ENCODE measurements at regions not wholly inside any gene's neighbourhood (a gene's known extent, or its start where the extent isn't known, plus 50 kb on each side); places are given as distances from the start of the nearest gene placed in this dataset.

DNA sequence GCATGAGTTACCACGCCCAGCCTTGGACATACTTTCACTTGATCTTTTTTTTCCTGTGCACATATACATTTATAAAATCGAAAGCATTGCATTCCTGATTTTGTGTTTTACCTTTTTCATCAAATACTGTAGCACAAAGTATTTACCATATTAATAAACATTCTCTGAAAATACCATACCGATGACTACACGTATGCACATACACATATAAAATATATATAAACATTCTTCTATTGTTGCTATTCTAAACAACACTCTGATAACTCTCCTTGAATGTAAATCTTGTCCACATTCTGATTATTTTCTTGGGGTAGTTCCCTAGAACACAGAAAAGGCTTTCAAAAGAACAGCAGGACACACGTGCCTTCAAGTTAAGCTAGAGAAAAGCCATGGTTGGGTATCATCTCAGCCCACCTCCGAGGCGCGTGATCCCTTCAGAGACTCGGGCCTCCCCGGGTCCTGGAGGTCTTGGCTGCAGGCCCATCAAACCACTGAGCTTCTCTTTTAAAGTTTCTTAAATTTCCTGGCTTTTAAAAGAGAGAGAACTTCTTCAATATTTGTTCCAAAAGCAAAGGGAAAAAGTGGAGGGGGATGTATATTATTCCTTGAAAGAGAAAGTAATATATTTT is 198.1 kb downstream of the MYLK4 start:
- H2AFZ ChIP-seq (ENCODE audit: low read length) = no peak overlapping the region
- H3K79me2 ChIP-seq (ENCODE audit: insufficient read depth, low read length) = no peaks in the 10 kb centered on the region
- FAIRE-seq (no peak), DNase-seq (ENCODE audit: low spot score) (no peak), ATAC-seq (no peak)
- H3K9me3 ChIP-seq (ENCODE audit: low read length) = no peaks in the 10 kb centered on the region
- ChIA-PET POLR2A (no interaction called here), CTCF (ENCODE audit: low intra/inter-chr PET ratio, low total read pairs) (no interaction called here)
- H3K27me3 ChIP-seq (ENCODE audit: control insufficient read depth in 1 of 2, insufficient read depth in 2 of 2, low read length in 2 of 2) = peaks cover 0 to 20% of the 10 kb centered on the region in 2 experiments; a peak in 3 of 5 replicates
- no peak overlapping the region for H3K9ac ChIP-seq (ENCODE audit: insufficient read depth, low read depth, low read length)
- no peak overlapping the region for H3K27ac ChIP-seq (ENCODE audit: extremely low read length, insufficient read depth, low read length)
- in situ Hi-C loops (cut with HindIII; ENCODE audit: extremely low pct_ligation_motif_present, low pct_unique_long_range_greater_than_20kb) (no loop called here), intact Hi-C loops (cut with micrococcal nuclease; ENCODE audit: unreplicated experiment) (no loop called here)
- no peak overlapping the region for H3K4me2 ChIP-seq (ENCODE audit: low read depth, low read length)
- no TSS peak for BruUV-seq (replicated peaks)
- H3K4me1 ChIP-seq (ENCODE audit: insufficient read depth, low read length) = peaks cover 8% of the 10 kb centered on the region
- 56% methylated on average over 10 of the region's 10 CpGs for WGBS (ENCODE audit: low lambda C conversion rate)
- no peaks in the 10 kb centered on the region for H4K20me1 ChIP-seq (ENCODE audit: insufficient read depth, low read length)
- no peaks in the 10 kb centered on the region for H3K36me3 ChIP-seq (replicated peaks in 1 of 2; ENCODE audit: control insufficient read depth in 1 of 2, insufficient read depth in 2 of 2, low read length in 2 of 2)
- H3K4me3 ChIP-seq (replicated peaks in 1 of 3; ENCODE audit: insufficient read depth in 1 of 3, low read depth in 2 of 3, low read length in 3 of 3) = no peak overlapping the region
- TF ChIP-seq, protein P1, sequence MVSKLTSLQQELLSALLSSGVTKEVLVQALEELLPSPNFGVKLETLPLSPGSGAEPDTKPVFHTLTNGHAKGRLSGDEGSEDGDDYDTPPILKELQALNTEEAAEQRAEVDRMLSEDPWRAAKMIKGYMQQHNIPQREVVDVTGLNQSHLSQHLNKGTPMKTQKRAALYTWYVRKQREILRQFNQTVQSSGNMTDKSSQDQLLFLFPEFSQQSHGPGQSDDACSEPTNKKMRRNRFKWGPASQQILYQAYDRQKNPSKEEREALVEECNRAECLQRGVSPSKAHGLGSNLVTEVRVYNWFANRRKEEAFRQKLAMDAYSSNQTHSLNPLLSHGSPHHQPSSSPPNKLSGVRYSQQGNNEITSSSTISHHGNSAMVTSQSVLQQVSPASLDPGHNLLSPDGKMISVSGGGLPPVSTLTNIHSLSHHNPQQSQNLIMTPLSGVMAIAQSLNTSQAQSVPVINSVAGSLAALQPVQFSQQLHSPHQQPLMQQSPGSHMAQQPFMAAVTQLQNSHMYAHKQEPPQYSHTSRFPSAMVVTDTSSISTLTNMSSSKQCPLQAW (CRISPR knock-in tag; IDR thresholded peaks at IDR 0.05) = no peak
- TF ChIP-seq ZNF670 (CRISPR knock-in tag; IDR thresholded peaks at IDR 0.05; ENCODE audit: borderline replicate concordance) (no peak), THAP7 (CRISPR knock-in tag; IDR thresholded peaks at IDR 0.05) (no peak), CAMTA2 (CRISPR knock-in tag; IDR thresholded peaks at IDR 0.05; ENCODE audit: borderline replicate concordance) (no peak), ZNF296 (CRISPR knock-in tag; conservative IDR thresholded peaks at IDR 0.05) (no peak), ZNF570 (CRISPR knock-in tag; IDR thresholded peaks at IDR 0.05; ENCODE audit: borderline replicate concordance) (no peak), DMAP1 (CRISPR knock-in tag; IDR thresholded peaks at IDR 0.05) (no peak), ZSCAN21 (CRISPR knock-in tag; IDR thresholded peaks at IDR 0.05; ENCODE audit: borderline replicate concordance) (no peak), ATF7-NPFF (CRISPR knock-in tag; IDR thresholded peaks at IDR 0.05; ENCODE audit: low read depth) (no peak), ZNF878 (CRISPR knock-in tag; IDR thresholded peaks at IDR 0.05) (no peak), ZNF800 (CRISPR knock-in tag; IDR thresholded peaks at IDR 0.05) (no peak)
- TF ChIP-seq, protein P2, sequence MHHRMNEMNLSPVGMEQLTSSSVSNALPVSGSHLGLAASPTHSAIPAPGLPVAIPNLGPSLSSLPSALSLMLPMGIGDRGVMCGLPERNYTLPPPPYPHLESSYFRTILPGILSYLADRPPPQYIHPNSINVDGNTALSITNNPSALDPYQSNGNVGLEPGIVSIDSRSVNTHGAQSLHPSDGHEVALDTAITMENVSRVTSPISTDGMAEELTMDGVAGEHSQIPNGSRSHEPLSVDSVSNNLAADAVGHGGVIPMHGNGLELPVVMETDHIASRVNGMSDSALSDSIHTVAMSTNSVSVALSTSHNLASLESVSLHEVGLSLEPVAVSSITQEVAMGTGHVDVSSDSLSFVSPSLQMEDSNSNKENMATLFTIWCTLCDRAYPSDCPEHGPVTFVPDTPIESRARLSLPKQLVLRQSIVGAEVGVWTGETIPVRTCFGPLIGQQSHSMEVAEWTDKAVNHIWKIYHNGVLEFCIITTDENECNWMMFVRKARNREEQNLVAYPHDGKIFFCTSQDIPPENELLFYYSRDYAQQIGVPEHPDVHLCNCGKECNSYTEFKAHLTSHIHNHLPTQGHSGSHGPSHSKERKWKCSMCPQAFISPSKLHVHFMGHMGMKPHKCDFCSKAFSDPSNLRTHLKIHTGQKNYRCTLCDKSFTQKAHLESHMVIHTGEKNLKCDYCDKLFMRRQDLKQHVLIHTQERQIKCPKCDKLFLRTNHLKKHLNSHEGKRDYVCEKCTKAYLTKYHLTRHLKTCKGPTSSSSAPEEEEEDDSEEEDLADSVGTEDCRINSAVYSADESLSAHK (CRISPR knock-in tag; IDR thresholded peaks at IDR 0.05; ENCODE audit: borderline replicate concordance) = no peak
- TF ChIP-seq, protein P3, sequence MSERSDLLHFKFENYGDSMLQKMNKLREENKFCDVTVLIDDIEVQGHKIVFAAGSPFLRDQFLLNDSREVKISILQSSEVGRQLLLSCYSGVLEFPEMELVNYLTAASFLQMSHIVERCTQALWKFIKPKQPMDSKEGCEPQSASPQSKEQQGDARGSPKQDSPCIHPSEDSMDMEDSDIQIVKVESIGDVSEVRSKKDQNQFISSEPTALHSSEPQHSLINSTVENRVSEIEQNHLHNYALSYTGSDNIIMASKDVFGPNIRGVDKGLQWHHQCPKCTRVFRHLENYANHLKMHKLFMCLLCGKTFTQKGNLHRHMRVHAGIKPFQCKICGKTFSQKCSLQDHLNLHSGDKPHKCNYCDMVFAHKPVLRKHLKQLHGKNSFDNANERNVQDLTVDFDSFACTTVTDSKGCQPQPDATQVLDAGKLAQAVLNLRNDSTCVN (CRISPR knock-in tag; IDR thresholded peaks at IDR 0.05; ENCODE audit: borderline replicate concordance) = no peak
- TF ChIP-seq, protein P4, sequence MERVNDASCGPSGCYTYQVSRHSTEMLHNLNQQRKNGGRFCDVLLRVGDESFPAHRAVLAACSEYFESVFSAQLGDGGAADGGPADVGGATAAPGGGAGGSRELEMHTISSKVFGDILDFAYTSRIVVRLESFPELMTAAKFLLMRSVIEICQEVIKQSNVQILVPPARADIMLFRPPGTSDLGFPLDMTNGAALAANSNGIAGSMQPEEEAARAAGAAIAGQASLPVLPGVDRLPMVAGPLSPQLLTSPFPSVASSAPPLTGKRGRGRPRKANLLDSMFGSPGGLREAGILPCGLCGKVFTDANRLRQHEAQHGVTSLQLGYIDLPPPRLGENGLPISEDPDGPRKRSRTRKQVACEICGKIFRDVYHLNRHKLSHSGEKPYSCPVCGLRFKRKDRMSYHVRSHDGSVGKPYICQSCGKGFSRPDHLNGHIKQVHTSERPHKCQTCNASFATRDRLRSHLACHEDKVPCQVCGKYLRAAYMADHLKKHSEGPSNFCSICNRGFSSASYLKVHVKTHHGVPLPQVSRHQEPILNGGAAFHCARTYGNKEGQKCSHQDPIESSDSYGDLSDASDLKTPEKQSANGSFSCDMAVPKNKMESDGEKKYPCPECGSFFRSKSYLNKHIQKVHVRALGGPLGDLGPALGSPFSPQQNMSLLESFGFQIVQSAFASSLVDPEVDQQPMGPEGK (CRISPR knock-in tag; IDR thresholded peaks at IDR 0.05) = no peak
